HG03520 (cell line): ENCODE measurements at regions not wholly inside any gene's neighbourhood (a gene's known extent, or its start where the extent isn't known, plus 50 kb on each side); places are given as distances from the start of the nearest gene placed in this dataset.

Experiments
- ATAC-seq: cut with Tn5 transposase; IDR thresholded peaks from one replicate; pipeline ENCODE4 v1.9.1; 2021; ENCODE audit warnings: mild to moderate bottlenecking, moderate library complexity; ENCODE audit not compliant: unreplicated experiment

GRCh38 chr7:115719963-115720362 lies 310.6 kb downstream of the TFEC start:
- ATAC-seq: no peak

- ATAC-seq: no peak
These were observed 320.9 kb downstream of the TFEC start for GRCh38 chr7:115709664-115710063.

DNA sequence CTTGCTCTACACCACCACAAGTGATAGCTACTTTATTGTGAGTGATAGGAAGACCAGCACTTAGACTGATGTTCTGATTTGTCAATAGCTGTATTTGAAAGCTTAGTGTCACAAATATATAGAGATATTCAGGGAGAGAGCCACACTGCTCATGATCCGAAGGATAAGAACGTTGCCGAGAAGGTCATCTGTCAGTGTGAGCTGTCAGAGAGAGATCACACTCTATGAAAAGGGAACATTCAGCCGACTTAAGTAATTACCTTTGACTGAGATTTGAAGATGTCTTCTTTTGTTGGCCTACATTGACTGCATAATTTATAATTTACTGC lies 322.6 kb downstream of the TFEC start:
- no peak for ATAC-seq

GRCh38 chr7:115707258-115708012 lies 323.1 kb downstream of the TFEC start:
- ATAC-seq: no peak

GRCh38 chr7:115704884-115705283 lies 325.7 kb downstream of the TFEC start:
- no peak for ATAC-seq

DNA sequence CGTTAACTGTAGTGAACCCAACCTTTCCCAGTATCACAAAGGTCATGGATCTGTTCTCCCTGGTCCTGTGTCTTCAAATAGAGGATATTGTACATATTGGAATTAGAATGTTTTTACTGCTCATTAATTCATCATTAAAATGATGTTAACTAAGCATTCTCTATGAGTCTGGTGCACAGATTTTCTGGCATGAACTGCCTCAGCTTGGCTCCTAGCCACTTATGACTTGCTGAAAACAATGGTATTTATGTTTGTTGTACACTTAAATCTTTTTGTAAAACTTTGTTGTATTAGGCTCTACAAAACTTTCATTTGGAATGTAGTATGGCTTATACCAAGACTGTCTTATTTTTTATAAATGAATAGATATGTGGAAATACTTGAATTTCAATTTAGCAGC lies 329.4 kb downstream of the TFEC start:
- no peak for ATAC-seq

DNA sequence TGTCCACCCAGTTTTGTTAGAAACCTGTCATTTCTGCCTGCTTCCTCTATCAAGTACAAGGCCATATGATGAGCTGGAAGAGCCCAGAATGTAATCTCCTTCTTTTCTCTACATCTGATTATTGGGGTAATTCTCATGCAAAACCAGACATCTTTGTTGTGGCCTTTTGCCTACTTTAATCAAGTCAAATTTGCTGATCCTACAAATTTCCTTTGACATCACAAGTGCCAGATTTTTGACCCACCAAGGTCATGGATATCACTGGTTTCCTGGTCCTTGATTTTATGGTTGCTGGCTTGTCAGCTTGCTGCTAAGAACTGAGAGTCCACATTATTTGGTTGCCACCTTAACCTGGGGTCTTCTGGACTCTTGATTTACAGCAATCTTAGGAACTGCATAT lies 336.1 kb downstream of the TFEC start:
- no peak for ATAC-seq

DNA sequence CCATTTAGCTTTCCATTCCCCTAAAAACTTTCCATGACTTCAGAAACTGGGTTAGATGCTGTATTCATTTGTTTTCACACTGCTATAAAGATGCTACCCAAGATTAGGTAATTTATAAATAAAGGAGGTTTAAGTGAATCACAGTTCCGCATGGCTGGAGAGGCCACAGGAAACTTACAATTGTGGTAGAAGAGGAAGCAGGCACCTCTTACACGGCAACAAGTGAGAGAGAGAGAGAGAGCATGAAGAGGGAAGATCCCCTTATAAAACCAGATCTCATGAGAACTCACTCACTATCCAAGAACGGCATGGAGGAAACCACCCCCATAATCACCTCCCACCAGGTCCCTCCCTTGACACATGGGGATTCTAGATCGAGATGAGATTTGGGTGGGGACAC lies 336.8 kb downstream of the TFEC start:
- ATAC-seq: peak; percentile 58

GRCh38 chr7:115689941-115690340 lies 340.6 kb downstream of the TFEC start:
- no peak for ATAC-seq

DNA sequence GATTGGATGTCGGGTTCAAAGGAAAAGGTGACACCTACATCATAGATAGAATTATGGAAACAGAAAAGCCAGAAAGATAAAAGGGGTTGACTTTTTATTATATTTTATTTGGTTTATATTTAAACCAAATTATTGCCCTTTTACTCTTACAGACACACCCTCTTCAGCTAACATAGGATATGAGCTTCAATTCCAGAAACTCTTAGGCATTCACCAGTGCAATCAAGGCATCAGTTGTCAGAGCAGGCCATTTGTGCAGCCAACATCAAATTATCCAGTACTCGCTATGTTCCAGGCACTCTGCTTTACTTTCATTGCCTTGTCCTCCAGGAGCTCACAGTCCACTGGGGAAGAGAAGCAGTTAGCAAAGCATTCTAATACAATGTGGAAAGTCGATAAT lies 347.5 kb downstream of the TFEC start:
- ATAC-seq: no peak

DNA sequence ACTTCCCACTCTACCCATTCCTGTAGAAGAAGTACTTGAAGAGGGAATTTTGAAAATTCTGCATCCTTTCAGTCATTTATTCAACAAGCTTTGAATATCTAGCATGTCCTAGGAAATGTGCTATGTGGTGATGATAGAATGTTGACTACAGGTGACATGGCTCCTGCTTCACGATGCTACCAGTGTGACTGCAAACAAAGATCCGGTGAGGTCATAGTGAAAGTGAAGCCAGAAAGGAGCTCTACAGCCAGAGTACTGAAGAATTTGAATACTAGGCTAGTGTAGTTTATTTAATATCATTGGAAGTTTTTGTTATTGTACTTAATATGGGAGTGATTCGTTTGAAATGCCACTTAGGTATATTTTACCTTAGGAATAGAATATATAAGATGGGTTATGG lies 348.1 kb downstream of the TFEC start:
- peak; percentile 66 for ATAC-seq

GRCh38 chr7:115680921-115681320 lies 349.6 kb downstream of the TFEC start:
- no peak for ATAC-seq

DNA sequence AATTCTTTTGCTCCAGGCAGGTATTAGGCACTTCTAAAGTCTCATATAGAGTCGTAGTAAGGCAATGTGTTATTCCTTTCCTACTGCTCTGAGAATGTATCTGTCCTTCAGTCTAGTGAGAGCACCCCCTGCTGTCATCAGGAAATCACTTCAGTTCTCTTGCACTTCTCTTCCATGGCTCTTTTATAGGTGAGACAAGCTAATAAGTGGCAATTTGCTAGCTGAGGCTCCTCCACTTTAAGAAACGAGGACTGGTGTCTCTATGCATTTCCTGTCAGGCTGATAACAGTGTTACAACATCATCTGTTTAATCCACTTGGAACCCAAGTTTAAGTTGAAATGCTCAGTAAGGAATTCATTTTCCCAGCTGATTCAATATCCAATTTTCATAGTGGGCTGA lies 350.6 kb downstream of the TFEC start:
- peak; percentile 77 for ATAC-seq

GRCh38 chr7:115679423-115679822 lies 351.1 kb downstream of the TFEC start:
- ATAC-seq: no peak

DNA sequence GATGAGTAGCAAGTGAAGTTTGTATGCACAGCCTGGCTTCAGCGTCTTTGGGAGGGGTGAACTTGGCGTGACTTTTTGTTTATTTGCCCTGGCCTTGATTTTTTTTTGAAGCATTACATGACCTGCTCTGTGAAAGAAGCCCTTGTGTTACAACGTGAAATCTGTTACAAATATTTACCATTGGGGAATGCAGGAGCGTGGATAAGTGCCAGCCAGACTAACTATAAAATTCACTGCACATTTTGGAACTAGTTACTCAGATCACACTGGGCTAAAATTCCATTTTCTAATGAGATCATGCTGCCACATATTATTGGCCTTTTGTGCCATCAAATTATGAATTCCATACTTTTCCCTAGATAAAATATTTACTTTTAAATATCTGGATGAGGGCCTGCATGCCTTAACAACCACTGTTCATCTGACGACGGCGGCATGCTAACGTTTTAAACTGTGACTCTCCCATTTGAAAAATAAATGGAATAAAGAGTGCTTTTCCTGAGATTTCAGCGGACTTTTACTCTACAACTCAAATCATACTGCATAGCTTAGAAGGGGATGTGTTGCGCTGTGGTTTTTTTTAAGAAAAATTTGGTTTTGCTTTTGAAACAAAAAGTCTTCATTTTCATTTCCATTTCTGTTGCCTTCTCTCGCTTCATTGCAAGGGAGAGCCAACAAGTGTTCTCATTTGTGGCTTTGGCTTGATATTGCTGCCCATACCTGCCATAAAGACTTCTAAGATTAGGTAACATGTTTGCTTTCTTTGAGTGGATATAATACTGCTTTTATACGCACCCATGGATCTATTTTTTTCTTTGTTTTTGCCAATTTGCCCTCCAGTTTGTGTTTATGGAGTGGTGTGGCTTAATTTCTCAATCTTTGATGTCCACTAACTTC lies 352.2 kb downstream of the TFEC start:
- ATAC-seq: no peak

- no peak for ATAC-seq
These were observed 353.9 kb downstream of the TFEC start for GRCh38 chr7:115676707-115677106.

DNA sequence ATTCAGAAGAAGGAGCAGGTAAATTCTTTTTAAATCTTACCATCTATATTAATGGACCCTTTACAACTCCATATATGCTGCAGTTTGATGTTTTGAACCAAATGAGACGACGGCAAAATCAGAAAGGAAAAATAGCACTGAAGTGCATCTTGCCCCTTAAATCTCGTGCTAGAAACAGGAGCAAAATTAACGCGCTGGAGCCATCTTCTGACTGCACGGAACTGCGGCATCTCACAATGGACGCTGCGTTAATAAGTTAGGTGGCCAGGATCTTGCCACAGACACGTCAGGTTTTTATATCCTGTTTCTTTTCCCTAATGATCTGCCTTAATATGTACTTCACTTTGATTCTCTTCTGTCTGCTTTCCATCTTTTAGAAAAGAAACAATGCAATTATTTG lies 354.5 kb downstream of the TFEC start:
- no peak for ATAC-seq

GRCh38 chr7:115674467-115675024 lies 356.0 kb downstream of the TFEC start:
- no peak for ATAC-seq

- no peak for ATAC-seq
These were observed 358.5 kb downstream of the TFEC start for GRCh38 chr7:115672024-115672423.

GRCh38 chr7:115662676-115663075 lies 367.9 kb downstream of the TFEC start:
- no peak for ATAC-seq

- ATAC-seq: no peak
These were observed 368.4 kb downstream of the TFEC start for GRCh38 chr7:115662120-115662519.

GRCh38 chr7:115658223-115658622 lies 372.3 kb downstream of the TFEC start:
- no peak for ATAC-seq
